ENCODE measurements at regions not wholly inside any gene's neighbourhood (a gene's known extent, or its start where the extent isn't known, plus 50 kb on each side); places are given as distances from the start of the nearest gene placed in this dataset.
"Not testable (repeated sequence)": the region's sequence is repeated elsewhere in the genome, so short reads cannot be mapped to it uniquely, and the experiment has no call there.

- no peak overlapping the region for H3K27ac ChIP-seq (replicated peaks; ENCODE audit: low read length)
- no peak overlapping the region for H2BK12ac ChIP-seq (ENCODE audit: low read length)
- H3K4ac ChIP-seq (ENCODE audit: low read length), result no peak overlapping the region
- H2BK15ac ChIP-seq (ENCODE audit: low read length), result no peak overlapping the region
- no peak overlapping the region for H3K23ac ChIP-seq (ENCODE audit: low read depth, low read length, poor library complexity)
- H3K27me3 ChIP-seq (ENCODE audit: control insufficient read depth in 3 of 3, insufficient read depth in 3 of 3, low read depth in 1 of 3, low read length in 3 of 3), result no peaks in the 10 kb centered on the region
- H3K9ac ChIP-seq (ENCODE audit: low read depth, low read length, poor library complexity), result no peak overlapping the region
- no peak for DNase-seq (ENCODE audit: low spot score)
- no peak overlapping the region for H2AK5ac ChIP-seq (ENCODE audit: low read depth, low read length)
- no peak overlapping the region for H2BK5ac ChIP-seq (ENCODE audit: low read length)
- H2BK120ac ChIP-seq (ENCODE audit: low read depth, low read length), result no peak overlapping the region
- no peak overlapping the region for H3K4me3 ChIP-seq (ENCODE audit: low read length in 2 of 2)
- H4K8ac ChIP-seq (ENCODE audit: low read depth, low read length), result no peak overlapping the region
- no peaks in the 10 kb centered on the region for H3K36me3 ChIP-seq (replicated peaks in 1 of 2; ENCODE audit: control insufficient read depth in 2 of 2, insufficient read depth in 2 of 2, low read length in 2 of 2)
- H3K14ac ChIP-seq (ENCODE audit: low read length), result no peak overlapping the region
- WGBS, 2 donors (ENCODE audit: extremely low coverage in 2 of 2, insufficient read length in 2 of 2, insufficient replicate concordance in 1 of 2), result no CpG with 5 or more reads among the region's 1 CpG
- no peaks in the 10 kb centered on the region for H3K79me1 ChIP-seq (ENCODE audit: low read depth, low read length)
- H4K91ac ChIP-seq (ENCODE audit: low read depth, low read length, poor library complexity), result no peak overlapping the region
- H3K9me3 ChIP-seq (replicated peaks in 1 of 2; ENCODE audit: control insufficient read depth in 2 of 2, insufficient read depth in 1 of 2, low read depth in 1 of 2, low read length in 2 of 2), result no peaks in the 10 kb centered on the region
- H3K4me1 ChIP-seq (ENCODE audit: control insufficient read depth in 2 of 2, insufficient read depth in 1 of 2, low read depth in 1 of 2, low read length in 2 of 2), result no peaks in the 10 kb centered on the region
- no peak overlapping the region for H3K18ac ChIP-seq (ENCODE audit: low read length)
- no peak overlapping the region for H3K4me2 ChIP-seq (ENCODE audit: insufficient read depth, low read length, poor library complexity, severe bottlenecking)
- no peak overlapping the region for H2AFZ ChIP-seq (ENCODE audit: low read length)
Measured at GRCh38 chr1:100597061-100597741, 59.3 kb downstream of the GPR88 start.

- H3K27me3 ChIP-seq (ENCODE audit: control insufficient read depth in 3 of 3, insufficient read depth in 3 of 3, low read depth in 1 of 3, low read length in 3 of 3), result no peaks in the 10 kb centered on the region
- H3K9me3 ChIP-seq (replicated peaks in 1 of 2; ENCODE audit: control insufficient read depth in 2 of 2, insufficient read depth in 1 of 2, low read depth in 1 of 2, low read length in 2 of 2), result no peaks in the 10 kb centered on the region
- H3K36me3 ChIP-seq (replicated peaks in 1 of 2; ENCODE audit: control insufficient read depth in 2 of 2, insufficient read depth in 2 of 2, low read length in 2 of 2), result no peaks in the 10 kb centered on the region
- no peak overlapping the region for H2AK5ac ChIP-seq (ENCODE audit: low read depth, low read length)
- no peak overlapping the region for H4K91ac ChIP-seq (ENCODE audit: low read depth, low read length, poor library complexity)
- H2AFZ ChIP-seq (ENCODE audit: low read length), result no peak overlapping the region
- H3K79me1 ChIP-seq (ENCODE audit: low read depth, low read length), result no peaks in the 10 kb centered on the region
- H2BK15ac ChIP-seq (ENCODE audit: low read length), result no peak overlapping the region
- H3K4ac ChIP-seq (ENCODE audit: low read length), result no peak overlapping the region
- H3K4me2 ChIP-seq (ENCODE audit: insufficient read depth, low read length, poor library complexity, severe bottlenecking), result no peak overlapping the region
- no peak overlapping the region for H3K27ac ChIP-seq (replicated peaks; ENCODE audit: low read length)
- no peak overlapping the region for H2BK5ac ChIP-seq (ENCODE audit: low read length)
- no peak overlapping the region for H4K8ac ChIP-seq (ENCODE audit: low read depth, low read length)
- H3K18ac ChIP-seq (ENCODE audit: low read length), result no peak overlapping the region
- no peaks in the 10 kb centered on the region for H3K4me1 ChIP-seq (ENCODE audit: control insufficient read depth in 2 of 2, insufficient read depth in 1 of 2, low read depth in 1 of 2, low read length in 2 of 2)
- no peak for DNase-seq (ENCODE audit: low spot score)
- no peak overlapping the region for H2BK120ac ChIP-seq (ENCODE audit: low read depth, low read length)
- H2BK12ac ChIP-seq (ENCODE audit: low read length), result no peak overlapping the region
- no peak overlapping the region for H3K14ac ChIP-seq (ENCODE audit: low read length)
- no CpG with 5 or more reads among the region's 4 CpGs for WGBS, 2 donors (ENCODE audit: extremely low coverage in 2 of 2, insufficient read length in 2 of 2, insufficient replicate concordance in 1 of 2)
- H3K4me3 ChIP-seq (ENCODE audit: low read length in 2 of 2), result no peak overlapping the region
- no peak overlapping the region for H3K9ac ChIP-seq (ENCODE audit: low read depth, low read length, poor library complexity)
- H3K23ac ChIP-seq (ENCODE audit: low read depth, low read length, poor library complexity), result no peak overlapping the region
Measured at GRCh38 chr1:100597784-100598183, 59.8 kb downstream of the GPR88 start.

- no CpG with 5 or more reads among the region's 2 CpGs for WGBS, 2 donors (ENCODE audit: extremely low coverage in 2 of 2, insufficient read length in 2 of 2, insufficient replicate concordance in 1 of 2)
- H3K27ac ChIP-seq (replicated peaks; ENCODE audit: low read length); H3K36me3 ChIP-seq (replicated peaks in 1 of 2; ENCODE audit: control insufficient read depth in 2 of 2, insufficient read depth in 2 of 2, low read length in 2 of 2): not testable (repeated sequence)
Measured at GRCh38 chr1:100600377-100600776, 62.4 kb downstream of the GPR88 start.

GRCh38 chr1:100602028-100602427 lies 64.1 kb downstream of the GPR88 start:
- not testable (repeated sequence) for H2BK15ac ChIP-seq (ENCODE audit: low read length); H3K9ac ChIP-seq (ENCODE audit: low read depth, low read length, poor library complexity); H3K23ac ChIP-seq (ENCODE audit: low read depth, low read length, poor library complexity); H3K18ac ChIP-seq (ENCODE audit: low read length); H3K27ac ChIP-seq (replicated peaks; ENCODE audit: low read length); H2BK12ac ChIP-seq (ENCODE audit: low read length); H2AFZ ChIP-seq (ENCODE audit: low read length); H3K14ac ChIP-seq (ENCODE audit: low read length); H3K79me1 ChIP-seq (ENCODE audit: low read depth, low read length); H2AK5ac ChIP-seq (ENCODE audit: low read depth, low read length); H4K91ac ChIP-seq (ENCODE audit: low read depth, low read length, poor library complexity); H4K8ac ChIP-seq (ENCODE audit: low read depth, low read length); H3K27me3 ChIP-seq (ENCODE audit: control insufficient read depth in 3 of 3, insufficient read depth in 3 of 3, low read depth in 1 of 3, low read length in 3 of 3); H3K4me2 ChIP-seq (ENCODE audit: insufficient read depth, low read length, poor library complexity, severe bottlenecking); DNase-seq (ENCODE audit: low spot score); H3K36me3 ChIP-seq (replicated peaks in 1 of 2; ENCODE audit: control insufficient read depth in 2 of 2, insufficient read depth in 2 of 2, low read length in 2 of 2); H3K9me3 ChIP-seq (replicated peaks in 1 of 2; ENCODE audit: control insufficient read depth in 2 of 2, insufficient read depth in 1 of 2, low read depth in 1 of 2, low read length in 2 of 2); H3K4me3 ChIP-seq (ENCODE audit: low read length in 2 of 2); H2BK120ac ChIP-seq (ENCODE audit: low read depth, low read length); H2BK5ac ChIP-seq (ENCODE audit: low read length); H3K4ac ChIP-seq (ENCODE audit: low read length); H3K4me1 ChIP-seq (ENCODE audit: control insufficient read depth in 2 of 2, insufficient read depth in 1 of 2, low read depth in 1 of 2, low read length in 2 of 2)
- no CpG with 5 or more reads among the region's 1 CpG for WGBS, 2 donors (ENCODE audit: extremely low coverage in 2 of 2, insufficient read length in 2 of 2, insufficient replicate concordance in 1 of 2)

More at GRCh38 chr1:100600377-100600776, 62.4 kb downstream of the GPR88 start:
- H3K14ac ChIP-seq (ENCODE audit: low read length); H4K91ac ChIP-seq (ENCODE audit: low read depth, low read length, poor library complexity); H3K4me3 ChIP-seq (ENCODE audit: low read length in 2 of 2); H2BK5ac ChIP-seq (ENCODE audit: low read length); H3K4me2 ChIP-seq (ENCODE audit: insufficient read depth, low read length, poor library complexity, severe bottlenecking); H2BK120ac ChIP-seq (ENCODE audit: low read depth, low read length); H3K9me3 ChIP-seq (replicated peaks in 1 of 2; ENCODE audit: control insufficient read depth in 2 of 2, insufficient read depth in 1 of 2, low read depth in 1 of 2, low read length in 2 of 2); H3K4ac ChIP-seq (ENCODE audit: low read length); H3K9ac ChIP-seq (ENCODE audit: low read depth, low read length, poor library complexity); H4K8ac ChIP-seq (ENCODE audit: low read depth, low read length); H3K27me3 ChIP-seq (ENCODE audit: control insufficient read depth in 3 of 3, insufficient read depth in 3 of 3, low read depth in 1 of 3, low read length in 3 of 3); H3K79me1 ChIP-seq (ENCODE audit: low read depth, low read length); H3K18ac ChIP-seq (ENCODE audit: low read length); DNase-seq (ENCODE audit: low spot score); H2BK15ac ChIP-seq (ENCODE audit: low read length); H3K23ac ChIP-seq (ENCODE audit: low read depth, low read length, poor library complexity); H3K4me1 ChIP-seq (ENCODE audit: control insufficient read depth in 2 of 2, insufficient read depth in 1 of 2, low read depth in 1 of 2, low read length in 2 of 2); H2AK5ac ChIP-seq (ENCODE audit: low read depth, low read length); H2BK12ac ChIP-seq (ENCODE audit: low read length); H2AFZ ChIP-seq (ENCODE audit: low read length): not testable (repeated sequence)

All from neuronal stem cell (in vitro differentiated cells).